GM19035 (cell line): ENCODE measurements at regions not wholly inside any gene's neighbourhood (a gene's known extent, or its start where the extent isn't known, plus 50 kb on each side); places are given as distances from the start of the nearest gene placed in this dataset.

Experiments
- ATAC-seq: cut with Tn5 transposase; IDR thresholded peaks from one replicate; pipeline ENCODE4 v1.9.1; 2021; ENCODE audit not compliant: unreplicated experiment

GRCh38 chr13:73729046-73729445, 405.2 kb downstream of the KLF12 start:
- ATAC-seq = no peak

GRCh38 chr13:73722120-73722519, 412.1 kb downstream of the KLF12 start:
- ATAC-seq = peak; percentile 93

GRCh38 chr13:73721571-73721970, 412.6 kb downstream of the KLF12 start:
- ATAC-seq = no peak

DNA sequence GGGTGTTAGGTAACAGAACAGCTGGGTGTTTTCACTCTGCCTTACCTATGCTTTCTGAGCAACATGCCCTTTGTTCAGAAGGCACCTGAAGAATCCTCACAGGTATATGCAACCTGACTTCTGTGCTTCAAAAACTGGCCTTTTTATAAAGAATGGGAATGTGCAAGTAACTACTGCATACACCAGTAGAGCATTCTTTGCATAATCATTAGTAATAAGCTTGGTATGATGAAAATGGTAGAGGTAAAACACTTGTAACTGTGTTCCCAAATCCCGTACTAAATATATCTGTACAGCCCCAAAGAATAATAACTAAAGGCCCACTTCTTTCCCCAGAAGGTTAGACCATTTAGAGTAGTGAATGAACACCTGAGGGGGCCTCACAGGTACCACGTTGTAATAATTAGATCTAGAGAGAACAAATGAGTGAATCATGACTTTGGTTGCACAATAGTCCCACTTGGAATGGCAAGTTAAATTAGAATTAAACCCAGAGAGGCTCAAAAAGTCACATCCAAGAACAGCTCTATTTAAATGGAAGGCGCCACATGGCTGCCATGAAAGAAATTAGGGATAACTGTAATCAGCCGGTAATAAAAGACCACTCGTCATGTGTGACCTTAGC, 413.9 kb downstream of the KLF12 start:
- no peak for ATAC-seq

DNA sequence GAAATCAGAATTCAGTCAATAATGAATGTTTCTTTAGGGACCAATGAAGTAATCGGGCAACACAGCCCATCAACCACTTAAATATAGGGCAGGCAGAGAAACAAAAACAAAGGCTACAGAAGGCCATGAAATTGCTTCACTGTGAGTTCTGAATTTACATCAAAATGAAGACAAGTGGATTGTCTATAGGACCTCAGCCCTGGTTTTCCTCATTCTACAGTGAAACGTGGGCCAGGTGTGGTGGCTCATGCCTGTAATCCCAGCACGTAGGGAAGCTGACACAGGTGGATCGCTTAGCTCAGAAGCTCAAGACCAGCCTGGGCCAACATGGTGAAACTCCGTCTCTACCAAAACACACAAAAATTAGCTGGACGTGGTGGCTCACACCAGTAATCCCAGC, 416.0 kb downstream of the KLF12 start:
- ATAC-seq = no peak

DNA sequence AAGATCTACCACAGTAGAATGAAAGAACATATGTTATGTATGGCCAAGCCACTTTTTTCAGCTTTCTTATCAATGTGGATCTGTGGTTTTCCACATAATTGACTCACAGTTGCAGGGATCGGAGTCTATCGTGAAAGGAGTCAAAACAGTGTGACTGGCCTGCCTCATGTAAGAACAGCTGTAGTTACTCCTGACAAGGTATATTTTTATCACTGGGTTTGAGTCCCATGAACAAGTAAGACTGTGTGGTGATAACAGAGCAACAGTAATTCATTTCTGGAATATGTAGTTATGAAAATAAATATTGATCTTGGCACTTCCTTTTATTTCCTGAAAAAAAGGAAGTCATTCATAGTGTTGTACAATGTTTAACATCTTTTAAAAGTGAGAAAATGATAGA, 416.6 kb downstream of the KLF12 start:
- no peak for ATAC-seq

DNA sequence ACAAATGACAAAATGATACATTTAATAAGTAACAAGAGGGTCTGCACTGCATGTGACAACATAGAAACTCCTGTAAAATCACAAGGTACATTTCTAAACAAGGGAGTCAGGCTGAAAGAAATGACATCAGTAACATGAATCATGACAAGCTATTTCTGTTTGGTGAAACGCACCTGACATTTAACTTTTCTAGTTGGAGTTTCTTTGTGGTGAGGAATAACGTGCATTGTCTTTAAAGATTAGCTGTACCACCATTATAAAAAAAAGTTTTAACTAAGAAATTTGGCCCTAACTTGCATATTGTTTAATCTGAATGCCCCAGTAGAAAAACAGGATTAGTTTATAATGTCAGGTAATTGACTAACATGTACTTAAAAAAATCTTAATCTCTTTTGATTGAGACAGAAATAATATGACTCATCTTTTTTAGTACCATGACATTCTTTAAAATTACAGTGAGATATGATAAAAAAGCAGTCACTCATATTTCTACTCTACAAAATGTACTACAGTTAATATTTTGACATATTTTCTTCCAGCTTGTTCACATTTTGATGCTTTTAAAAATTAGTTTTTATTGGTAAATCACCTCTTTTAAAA, 418.2 kb downstream of the KLF12 start:
- ATAC-seq = peak; percentile 55

- ATAC-seq = peak; percentile 78
Measured at GRCh38 chr13:73715114-73715910, 418.9 kb downstream of the KLF12 start.

DNA sequence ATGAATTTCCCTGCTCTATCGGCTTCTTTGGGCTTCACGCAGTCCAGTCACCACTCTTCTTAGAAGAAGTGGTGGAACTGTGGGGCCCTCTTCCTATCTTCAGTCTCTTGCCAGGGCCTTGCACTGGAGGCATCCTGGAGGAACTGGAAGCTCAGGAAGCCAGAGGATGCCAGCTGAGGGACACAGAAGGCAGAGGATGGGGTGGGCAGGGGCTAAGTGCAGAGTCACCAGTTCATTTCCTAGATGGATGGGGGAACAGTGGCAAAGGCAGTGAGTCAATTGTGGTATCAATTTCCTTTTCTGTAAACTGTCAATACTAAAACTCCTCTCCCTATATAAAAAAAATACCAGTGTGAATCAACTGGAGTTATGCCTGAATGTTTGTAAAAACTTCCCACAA, 419.7 kb downstream of the KLF12 start:
- no peak for ATAC-seq

- peak; percentile 91 for ATAC-seq
Measured at GRCh38 chr13:73708393-73708985, 425.7 kb downstream of the KLF12 start.

DNA sequence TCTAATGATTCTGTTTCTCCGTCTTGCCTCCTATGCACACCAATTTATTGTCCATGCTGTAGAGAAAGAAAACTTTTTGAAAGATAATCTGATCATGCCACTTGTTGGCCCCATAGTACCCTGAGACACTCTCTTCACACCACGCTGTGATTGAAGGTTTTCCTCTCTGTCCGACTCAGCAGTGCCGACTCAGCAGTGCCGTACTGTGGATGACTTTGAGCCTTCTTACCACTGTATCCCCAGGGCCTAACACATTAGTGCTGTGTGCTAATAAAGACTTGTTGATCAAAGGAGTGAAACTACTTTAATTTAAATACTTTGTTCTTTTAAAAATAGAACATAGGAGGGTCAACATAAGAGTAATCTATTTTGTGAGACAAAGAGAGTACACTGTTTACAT, 429.6 kb downstream of the KLF12 start:
- ATAC-seq = no peak

DNA sequence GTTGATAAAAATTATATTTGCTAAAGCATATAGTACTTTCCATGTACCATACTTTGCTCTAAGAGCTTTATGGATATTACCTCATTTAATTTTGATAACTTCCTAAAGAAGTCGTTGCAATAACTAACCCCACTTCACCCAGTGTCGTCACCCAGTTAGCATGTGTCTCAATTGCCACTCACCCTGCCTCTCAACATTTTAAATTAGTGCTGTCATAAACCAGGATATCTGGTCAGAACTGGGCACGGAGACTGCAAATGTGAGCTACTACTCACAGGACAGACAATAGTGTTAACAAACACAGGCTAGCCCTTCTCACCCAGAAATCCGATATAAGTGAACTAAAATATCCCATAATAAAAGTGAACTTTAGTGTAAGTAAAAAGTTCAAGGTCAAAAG, 430.6 kb downstream of the KLF12 start:
- ATAC-seq = no peak

DNA sequence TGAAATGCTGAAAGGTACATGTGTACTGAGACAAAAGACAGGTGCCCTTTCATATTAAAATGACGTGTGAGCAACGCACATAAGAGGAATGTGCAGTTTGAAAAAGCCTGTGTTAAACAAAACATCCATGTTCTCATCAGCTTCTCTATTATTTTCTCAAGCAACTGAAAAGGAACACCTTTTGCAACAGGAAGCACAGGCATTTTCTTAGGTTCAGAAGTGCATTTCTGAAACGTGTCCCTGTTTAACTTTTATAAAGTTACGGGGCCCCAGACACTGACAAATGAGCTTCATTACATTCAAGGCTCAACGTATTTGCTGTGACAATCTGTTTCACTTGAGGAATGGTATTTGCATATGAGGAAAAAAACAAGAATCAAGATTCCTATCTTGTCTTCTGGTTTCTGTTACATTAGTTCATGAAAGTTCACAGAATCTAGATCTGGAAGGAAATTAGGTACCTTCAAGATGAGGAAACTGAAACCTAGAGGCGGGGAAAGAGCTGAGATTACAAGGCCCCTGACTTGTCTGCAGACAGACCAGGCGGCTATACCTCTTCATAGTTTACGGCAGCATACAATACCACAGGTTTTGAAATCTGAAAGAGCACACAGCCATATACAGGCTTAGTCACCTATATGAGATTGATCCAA, 431.7 kb downstream of the KLF12 start:
- ATAC-seq = no peak

DNA sequence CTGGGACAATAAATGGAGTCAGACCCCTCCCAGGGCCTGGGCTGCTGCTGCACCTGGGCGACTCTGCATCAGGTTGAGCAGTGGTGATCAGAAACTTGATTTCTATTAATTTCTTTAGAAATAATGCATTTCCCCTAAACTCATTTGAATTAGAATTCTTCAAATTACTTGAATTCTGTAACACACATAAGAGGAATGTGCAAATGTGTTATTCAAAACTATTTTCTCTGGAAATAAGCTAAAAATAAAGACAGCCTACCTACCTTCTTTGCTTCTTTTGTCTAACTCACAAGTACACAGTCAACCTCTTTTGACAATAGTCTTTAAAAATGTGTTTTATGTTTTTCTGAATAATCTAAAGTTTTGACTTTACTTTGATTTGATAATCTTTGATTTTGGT, 433.0 kb downstream of the KLF12 start:
- ATAC-seq = no peak

DNA sequence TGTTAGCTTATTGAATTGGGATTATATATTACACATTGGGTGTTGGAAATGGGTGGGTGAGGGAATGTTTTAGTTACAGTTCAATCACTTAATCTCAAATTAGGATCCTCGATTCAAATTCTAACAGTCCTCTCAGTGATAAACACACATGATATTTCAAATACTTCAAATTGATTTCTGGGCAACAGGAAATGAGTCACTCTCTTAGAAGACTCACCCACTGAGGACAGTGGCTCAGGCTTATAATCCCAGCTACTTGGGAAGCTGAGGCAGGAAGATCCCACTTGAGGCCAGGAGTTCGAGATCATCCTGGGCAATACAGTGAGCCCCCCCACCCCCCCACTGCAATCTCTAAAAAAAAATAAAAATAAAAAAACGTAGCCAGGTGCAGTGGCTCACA, 435.3 kb downstream of the KLF12 start:
- no peak for ATAC-seq

DNA sequence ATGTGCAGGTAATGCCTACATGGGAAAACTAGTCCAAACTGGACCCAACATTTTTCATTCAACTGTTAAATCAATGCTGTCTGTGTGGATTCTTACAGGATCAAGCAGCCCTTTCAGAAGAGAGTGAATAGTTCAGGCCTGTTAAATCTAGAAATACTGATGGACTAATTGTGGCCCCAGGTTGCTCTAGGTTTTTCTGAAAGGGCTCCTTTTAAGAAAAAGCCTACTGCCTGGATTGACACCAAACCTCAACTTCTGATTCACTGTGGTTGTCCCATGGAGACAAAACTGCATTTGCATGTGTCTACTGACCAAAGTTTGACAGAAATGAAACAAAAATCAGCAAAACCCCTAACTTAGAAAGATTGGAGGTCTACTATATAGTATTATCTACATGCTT, 437.0 kb downstream of the KLF12 start:
- no peak for ATAC-seq

GRCh38 chr13:73696713-73697112, 437.5 kb downstream of the KLF12 start:
- ATAC-seq = no peak

GRCh38 chr13:73696271-73696670, 437.9 kb downstream of the KLF12 start:
- no peak for ATAC-seq

- ATAC-seq = no peak
Measured at GRCh38 chr13:73695325-73695724, 438.9 kb downstream of the KLF12 start.

GRCh38 chr13:73693215-73693614, 441.0 kb downstream of the KLF12 start:
- no peak for ATAC-seq

DNA sequence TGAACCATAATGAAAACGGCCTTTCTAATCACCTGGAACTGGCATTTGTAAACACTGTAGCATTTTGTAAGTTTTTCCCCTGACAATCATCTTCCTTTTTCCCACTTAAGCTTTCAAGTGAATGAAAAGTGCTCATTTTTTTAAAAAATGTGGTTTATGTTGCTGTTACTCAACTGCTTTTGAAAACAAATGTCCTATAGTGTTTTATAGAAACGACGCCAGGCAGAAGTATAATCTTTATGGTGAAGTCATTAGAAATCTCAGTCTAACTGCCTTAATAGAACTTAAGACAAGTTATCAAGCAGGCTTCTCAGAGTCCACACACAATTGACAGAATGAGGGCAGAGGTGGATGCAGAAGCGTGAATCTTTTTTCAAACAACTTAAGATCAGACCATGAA, 442.3 kb downstream of the KLF12 start:
- ATAC-seq = no peak
